Spleen (tissue), 11 donors: ENCODE measurements at regions not wholly inside any gene's neighbourhood (a gene's known extent, or its start where the extent isn't known, plus 50 kb on each side); places are given as distances from the start of the nearest gene placed in this dataset.
"Not testable (repeated sequence)": the region's sequence is repeated elsewhere in the genome, so short reads cannot be mapped to it uniquely, and the experiment has no call there.

ENCODE experiments used
- DNase-seq: peaks from one replicate; pipeline ENCODE4 v3.0.0-alpha.2; 2020
- H3K27ac ChIP-seq, 8 donors: fragments of 200-600 bp; sonication (generic) in 7 of 8; 1 replicate in 4 of 8; 2 replicates in 4 of 8; pipeline versions ENCODE4 v1.5.0 to v1.8.0; 2016 to 2021; ENCODE audit warnings: inconsistent platforms in 4 of 8, mild to moderate bottlenecking in 4 of 8, moderate library complexity in 1 of 8
- H3K27me3 ChIP-seq, 7 donors: fragments of 200-600 bp; sonication (generic) in 6 of 7; replicated peaks in 1 of 7; 1 replicate in 4 of 7; 2 replicates in 3 of 7; pipeline versions ENCODE4 v1.5.0 to v1.8.0; 2016 to 2021; ENCODE audit warnings: inconsistent platforms in 3 of 7, mild to moderate bottlenecking in 1 of 7
- H3K36me3 ChIP-seq, 6 donors: fragments of 200-600 bp; sonication (generic) in 5 of 6; 1 replicate in 4 of 6; 2 replicates in 2 of 6; pipeline versions ENCODE4 v1.5.0 to v1.8.0; 2016 to 2021; ENCODE audit warnings: inconsistent platforms in 2 of 6
- H3K4me1 ChIP-seq, 6 donors: fragments of 200-600 bp; sonication (generic) in 5 of 6; 1 replicate in 3 of 6; 2 replicates in 3 of 6; pipeline versions ENCODE4 v1.5.0 to v1.8.0; 2016 to 2021; ENCODE audit warnings: inconsistent platforms in 3 of 6
- H3K4me3 ChIP-seq, 8 donors: fragments of 200-600 bp; sonication (generic) in 7 of 8; 1 replicate in 4 of 8; 2 replicates in 4 of 8; pipeline versions ENCODE4 v1.5.0 to v1.8.0; 2016 to 2021; ENCODE audit warnings: inconsistent platforms in 4 of 8, mild to moderate bottlenecking in 4 of 8, moderate library complexity in 2 of 8
- H3K9me3 ChIP-seq, 8 donors: fragments of 200-600 bp; sonication (generic) in 7 of 8; 1 replicate in 4 of 8; 2 replicates in 4 of 8; pipeline versions ENCODE4 v1.5.0 to v1.8.0; 2016 to 2021; ENCODE audit warnings: inconsistent platforms in 4 of 8
- WGBS, 5 donors: extraction: QIAGEN DNeasy Blood & Tissue Kit in 3 of 5; methylation state at CpG; one replicate each; pipeline versions ENCODE4 v1.1.5 to v1.1.7; 2013 to 2018; 5-methylcytosine and 5-hydroxymethylcytosine counted together
- intact Hi-C: fragments of 100-400 bp; cut with DNase I; formaldehyde crosslinking; loops from one replicate; pipeline ENCODE4 v1.15.0; 2023; ENCODE audit warnings: low total_unique reads
- donor health status: healthy with polysubstance abuse.
- donor health status: DM: no; HTN: no; CAD: no; lungs with moderate emphysema.
- donor health status: DM: no; HTN: no; CAD: no.
- donor health status: Bipolar disorder and iron deficiency.
- donor health status: healthy.
- donor health status: DM: no; HTN: no; CAD: no.
- donor health status: DM: yes; HTN: yes; CAD: no.

- WGBS, 5 donors: no CpG with 5 or more reads among the region's 3 CpGs
- H3K4me3 ChIP-seq, H3K36me3 ChIP-seq, H3K4me1 ChIP-seq, H3K27me3 ChIP-seq, H3K27ac ChIP-seq, H3K9me3 ChIP-seq, DNase-seq, intact Hi-C loops: not testable (repeated sequence)
Observed at GRCh38 chr7:65639717-65640116, 233.2 kb upstream of the VKORC1L1 start.

GRCh38 chr7:65643498-65643897 is 229.4 kb upstream of the VKORC1L1 start:
- H3K27ac ChIP-seq, DNase-seq, intact Hi-C loops, H3K4me1 ChIP-seq, H3K36me3 ChIP-seq, H3K4me3 ChIP-seq, H3K27me3 ChIP-seq, H3K9me3 ChIP-seq: not testable (repeated sequence)
- no CpG with 5 or more reads among the region's 5 CpGs for WGBS, 5 donors

GRCh38 chr7:65647153-65647964 is 225.5 kb upstream of the VKORC1L1 start:
- H3K27me3 ChIP-seq, H3K9me3 ChIP-seq, intact Hi-C loops, H3K4me1 ChIP-seq, H3K4me3 ChIP-seq, H3K36me3 ChIP-seq, DNase-seq, H3K27ac ChIP-seq: not testable (repeated sequence)
- no CpG with 5 or more reads among the region's 78 CpGs for WGBS, 5 donors

GRCh38 chr7:65651174-65651573 is 221.7 kb upstream of the VKORC1L1 start:
- H3K9me3 ChIP-seq, H3K27me3 ChIP-seq, H3K4me1 ChIP-seq, DNase-seq, H3K36me3 ChIP-seq, H3K4me3 ChIP-seq, intact Hi-C loops, H3K27ac ChIP-seq: not testable (repeated sequence)
- WGBS, 5 donors: 82 to 96% (median 89%) methylated on average over 2 of the region's 2 CpGs; no CpG with 5 or more reads in 1 of the 5 donors

GRCh38 chr7:65651826-65652592 is 220.9 kb upstream of the VKORC1L1 start:
- H3K9me3 ChIP-seq, H3K27me3 ChIP-seq, H3K36me3 ChIP-seq, H3K4me3 ChIP-seq, H3K27ac ChIP-seq, H3K4me1 ChIP-seq, DNase-seq, intact Hi-C loops: not testable (repeated sequence)

GRCh38 chr7:65652669-65653068 is 220.2 kb upstream of the VKORC1L1 start:
- H3K9me3 ChIP-seq, intact Hi-C loops, H3K36me3 ChIP-seq, H3K27ac ChIP-seq, H3K27me3 ChIP-seq, H3K4me3 ChIP-seq, H3K4me1 ChIP-seq, DNase-seq: not testable (repeated sequence)
- WGBS, 5 donors: no CpG with 5 or more reads among the region's 1 CpG

GRCh38 chr7:65656494-65657188 is 216.2 kb upstream of the VKORC1L1 start:
- H3K9me3 ChIP-seq, DNase-seq, H3K4me3 ChIP-seq, intact Hi-C loops, H3K4me1 ChIP-seq, H3K36me3 ChIP-seq, H3K27ac ChIP-seq, H3K27me3 ChIP-seq: not testable (repeated sequence)
- no CpG with 5 or more reads among the region's 5 CpGs for WGBS, 5 donors

GRCh38 chr7:65683362-65683761 is 189.5 kb upstream of the VKORC1L1 start:
- H3K4me3 ChIP-seq, H3K36me3 ChIP-seq, DNase-seq, intact Hi-C loops, H3K4me1 ChIP-seq, H3K27ac ChIP-seq, H3K9me3 ChIP-seq, H3K27me3 ChIP-seq: not testable (repeated sequence)
- WGBS, 5 donors: 75 to 79% (median 77%) methylated on average over 6 of the region's 6 CpGs

GRCh38 chr7:65699026-65699714 is 173.7 kb upstream of the VKORC1L1 start:
- H3K36me3 ChIP-seq, DNase-seq, intact Hi-C loops, H3K4me3 ChIP-seq, H3K27ac ChIP-seq, H3K27me3 ChIP-seq, H3K4me1 ChIP-seq, H3K9me3 ChIP-seq: not testable (repeated sequence)
- WGBS, 5 donors: 38 to 100% (median 71%) methylated on average over 1 of the region's 5 CpGs

GRCh38 chr7:65699715-65700356 is 173.0 kb upstream of the VKORC1L1 start:
- DNase-seq, H3K36me3 ChIP-seq, H3K4me3 ChIP-seq, H3K4me1 ChIP-seq, intact Hi-C loops, H3K27me3 ChIP-seq, H3K9me3 ChIP-seq, H3K27ac ChIP-seq: not testable (repeated sequence)
- 63 to 83% (median 81%) methylated on average over 4 to 5 of the region's 6 CpGs for WGBS, 5 donors
